SU-DHL-6 (cell line): ENCODE measurements at regions not wholly inside any gene's neighbourhood (a gene's known extent, or its start where the extent isn't known, plus 50 kb on each side); places are given as distances from the start of the nearest gene placed in this dataset.

Experiments
- H2AFZ ChIP-seq: fragments of 200-600 bp; sonication (generic); 2 replicates; pipeline ENCODE4 v1.6.1; 2014; ENCODE audit warnings: low read depth, mild to moderate bottlenecking, moderate library complexity, mixed read lengths, antibody characterized with exemption, low read length; ENCODE audit not compliant: severe bottlenecking
- H3F3A ChIP-seq: fragments of 200-600 bp; shearing (Covaris generic); 2 replicates; pipeline ENCODE4 v1.6.0; 2016; ENCODE audit warnings: antibody characterized with exemption, mild to moderate bottlenecking; ENCODE audit not compliant: insufficient read depth
- H3K27ac ChIP-seq: fragments of 200-600 bp; sonication (generic); 2 replicates; pipeline ENCODE4 v1.5.1; 2016; ENCODE audit warnings: low read depth, mild to moderate bottlenecking, low read length, moderate library complexity, mixed read lengths
- H3K27me3 ChIP-seq: fragments of 200-600 bp; sonication (generic), shearing (Covaris generic); 2 replicates; pipeline ENCODE4 v1.6.0; 2014; ENCODE audit warnings: mild to moderate bottlenecking, low read length
- H3K36me3 ChIP-seq: fragments of 200-600 bp; sonication (generic); 2 replicates; pipeline ENCODE4 v1.6.1; 2014; ENCODE audit warnings: mild to moderate bottlenecking, low read length, mixed read lengths
- H3K4me2 ChIP-seq: fragments of 300-600, 200-600 bp; shearing (Covaris generic), sonication (generic); 2 replicates; pipeline ENCODE4 v1.6.0; 2014; ENCODE audit warnings: low read length, low read depth, mild to moderate bottlenecking; ENCODE audit not compliant: poor library complexity, severe bottlenecking
- H3K4me3 ChIP-seq: fragments of 200-600 bp; sonication (generic); 2 replicates; pipeline ENCODE4 v1.5.1; 2014; ENCODE audit warnings: antibody characterized with exemption, low read length, mild to moderate bottlenecking, mixed read lengths; ENCODE audit not compliant: insufficient read depth, poor library complexity, severe bottlenecking
- H3K79me2 ChIP-seq: fragments of 200-600 bp; sonication (generic); 2 replicates; pipeline ENCODE4 v1.6.1; 2014; ENCODE audit warnings: mild to moderate bottlenecking, low read length, moderate library complexity; ENCODE audit not compliant: insufficient read depth
- H3K9ac ChIP-seq: fragments of 200-600 bp; sonication (generic); 2 replicates; pipeline ENCODE4 v1.7.0; 2014; ENCODE audit warnings: mild to moderate bottlenecking, low read length
- H3K9me2 ChIP-seq: fragments of 200-600 bp; sonication (generic); replicated peaks from 2 replicates; pipeline ENCODE4 v1.6.1; 2014; ENCODE audit warnings: low read length; ENCODE audit not compliant: insufficient read depth
- H3K9me3 ChIP-seq: fragments of 200-600 bp; sonication (generic); 2 replicates; pipeline ENCODE4 v1.6.1; 2014; ENCODE audit warnings: low read length, mixed read lengths; ENCODE audit not compliant: insufficient read depth
- H4K20me1 ChIP-seq: fragments of 200-600 bp; sonication (generic); 2 replicates; pipeline ENCODE4 v1.6.1; 2014; ENCODE audit warnings: low read depth, mild to moderate bottlenecking, antibody characterized with exemption, low read length, moderate library complexity, mixed read lengths
- EZH2phosphoT487 ChIP-seq: fragments of 200-600 bp; sonication (generic), shearing (Covaris generic); conservative IDR thresholded peaks from 2 replicates; pipeline ENCODE4 v1.6.1; 2018; ENCODE audit warnings: mild to moderate bottlenecking, antibody characterized with exemption, low read length, moderate library complexity, mixed read lengths
- TF ChIP-seq, protein P1 (sequence below): fragments of 200-600 bp; sonication (generic); IDR thresholded peaks from one replicate; pipeline ENCODE4 v1.5.1; 2017; ENCODE audit warnings: antibody characterized with exemption, mild to moderate bottlenecking, low read length, moderate library complexity; ENCODE audit not compliant: insufficient read depth, poor library complexity, severe bottlenecking

DNA sequence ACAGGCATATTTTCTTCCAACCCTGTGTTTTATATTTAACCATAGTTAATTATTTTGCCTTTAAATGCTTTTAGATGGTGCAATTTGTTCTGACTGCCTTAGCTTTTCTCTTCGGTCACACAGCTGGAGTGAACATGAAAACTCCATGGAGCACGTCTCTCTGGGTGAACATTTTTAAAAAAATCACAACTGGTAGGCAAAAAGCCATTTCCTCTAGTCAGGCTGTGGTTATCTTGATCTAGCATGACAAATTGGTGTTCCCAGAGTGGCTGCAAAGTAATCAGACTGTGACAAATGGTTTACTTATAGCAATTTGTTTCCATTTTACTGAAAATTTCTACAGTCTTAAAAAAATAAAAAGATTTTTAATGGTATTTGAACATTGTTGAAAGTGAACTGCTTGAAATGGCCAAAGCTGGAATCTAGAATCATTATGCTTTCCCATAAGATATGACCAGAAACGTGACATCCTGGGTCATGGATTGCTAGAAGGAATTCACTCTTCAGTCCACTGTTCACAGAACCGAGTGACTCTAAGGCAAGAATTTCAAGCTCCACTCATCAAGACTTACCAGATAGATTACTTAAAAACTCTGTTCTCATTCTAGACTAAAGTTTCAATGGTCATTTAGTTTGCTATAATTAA is 703.6 kb downstream of the CPS1 start:
- no peaks in the 10 kb centered on the region for H3K79me2 ChIP-seq
- TF ChIP-seq, protein P1, sequence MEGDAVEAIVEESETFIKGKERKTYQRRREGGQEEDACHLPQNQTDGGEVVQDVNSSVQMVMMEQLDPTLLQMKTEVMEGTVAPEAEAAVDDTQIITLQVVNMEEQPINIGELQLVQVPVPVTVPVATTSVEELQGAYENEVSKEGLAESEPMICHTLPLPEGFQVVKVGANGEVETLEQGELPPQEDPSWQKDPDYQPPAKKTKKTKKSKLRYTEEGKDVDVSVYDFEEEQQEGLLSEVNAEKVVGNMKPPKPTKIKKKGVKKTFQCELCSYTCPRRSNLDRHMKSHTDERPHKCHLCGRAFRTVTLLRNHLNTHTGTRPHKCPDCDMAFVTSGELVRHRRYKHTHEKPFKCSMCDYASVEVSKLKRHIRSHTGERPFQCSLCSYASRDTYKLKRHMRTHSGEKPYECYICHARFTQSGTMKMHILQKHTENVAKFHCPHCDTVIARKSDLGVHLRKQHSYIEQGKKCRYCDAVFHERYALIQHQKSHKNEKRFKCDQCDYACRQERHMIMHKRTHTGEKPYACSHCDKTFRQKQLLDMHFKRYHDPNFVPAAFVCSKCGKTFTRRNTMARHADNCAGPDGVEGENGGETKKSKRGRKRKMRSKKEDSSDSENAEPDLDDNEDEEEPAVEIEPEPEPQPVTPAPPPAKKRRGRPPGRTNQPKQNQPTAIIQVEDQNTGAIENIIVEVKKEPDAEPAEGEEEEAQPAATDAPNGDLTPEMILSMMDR, result no peak
- TF ChIP-seq EZH2phosphoT487, result no peak

DNA sequence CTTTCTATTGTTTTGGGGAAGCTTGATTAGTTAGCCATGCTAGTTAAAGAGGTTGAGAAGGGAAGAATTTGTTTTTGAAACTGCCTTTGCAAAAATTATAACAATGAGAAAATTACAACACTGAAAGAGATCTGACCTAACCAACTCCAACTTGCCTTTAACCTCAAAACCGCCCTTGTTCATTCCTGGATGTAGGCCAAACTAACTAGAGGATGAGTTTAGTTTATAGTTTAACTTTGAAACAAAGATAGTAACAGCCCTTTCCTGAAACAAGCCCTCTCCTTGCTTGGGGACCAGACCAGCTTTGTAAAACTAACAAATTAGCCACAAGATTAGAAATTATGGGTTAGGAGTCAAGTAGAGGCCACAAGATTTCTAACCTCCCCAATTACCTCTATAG is 713.9 kb downstream of the CPS1 start:
- Histone ChIP-seq H3K36me3 (no peaks in the 10 kb centered on the region), H3K4me2 (no peak overlapping the region), H3K27ac (no peak overlapping the region), H3K9me2 (no peaks in the 10 kb centered on the region), H3F3A (no peaks in the 10 kb centered on the region), H3K4me3 (no peak overlapping the region), H3K9me3 (no peaks in the 10 kb centered on the region), H4K20me1 (no peaks in the 10 kb centered on the region), H2AFZ (no peak overlapping the region), H3K27me3 (no peaks in the 10 kb centered on the region), H3K9ac (no peak overlapping the region), H3K79me2 (no peaks in the 10 kb centered on the region)
- no peak for TF ChIP-seq EZH2phosphoT487
- TF ChIP-seq, protein P1, result no peak

More for the DNA sequence above, 703.6 kb downstream of the CPS1 start:
- Histone ChIP-seq H3K27me3 (no peaks in the 10 kb centered on the region), H3K36me3 (no peaks in the 10 kb centered on the region), H2AFZ (no peak overlapping the region), H3F3A (no peaks in the 10 kb centered on the region), H3K9ac (no peak overlapping the region), H3K9me2 (no peaks in the 10 kb centered on the region), H3K9me3 (no peaks in the 10 kb centered on the region), H4K20me1 (no peaks in the 10 kb centered on the region), H3K4me3 (no peak overlapping the region), H3K27ac (no peak overlapping the region), H3K4me2 (no peak overlapping the region)

DNA sequence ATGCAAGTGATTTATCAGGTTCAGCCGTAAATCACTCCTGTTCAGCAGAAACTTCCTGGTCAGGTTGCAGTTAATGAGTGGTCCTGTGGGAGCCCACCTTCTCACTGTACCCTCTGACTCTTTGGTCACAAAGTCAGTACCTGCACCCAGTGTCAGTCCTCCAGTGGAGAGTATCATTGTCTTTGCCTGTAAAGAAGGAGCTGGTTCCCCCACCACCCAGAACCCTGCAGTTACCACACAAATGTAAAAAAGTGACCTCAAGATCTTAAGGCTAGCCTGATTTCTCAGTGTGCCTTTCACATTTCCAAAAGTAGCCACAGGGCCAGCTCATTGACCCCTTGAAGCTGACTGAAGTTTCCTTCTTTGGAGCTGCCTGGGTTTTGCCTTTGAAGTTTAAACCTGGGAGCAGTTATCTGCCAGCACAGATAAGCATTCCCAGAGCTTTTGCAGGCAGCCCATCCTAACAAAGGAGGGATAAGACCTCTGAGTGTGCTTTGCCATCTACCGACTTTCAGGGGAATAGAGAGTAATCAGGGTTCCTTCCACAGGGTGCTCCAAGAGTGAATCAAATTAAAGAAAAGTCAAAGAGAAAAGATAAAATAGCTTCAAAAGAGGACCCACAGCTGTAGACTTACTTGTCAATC is 725.2 kb downstream of the CPS1 start:
- Histone ChIP-seq H3K9me2 (no peaks in the 10 kb centered on the region), H3K4me3 (no peak overlapping the region), H3F3A (no peaks in the 10 kb centered on the region), H3K27ac (no peak overlapping the region), H3K36me3 (no peaks in the 10 kb centered on the region), H3K79me2 (no peaks in the 10 kb centered on the region), H3K27me3 (no peaks in the 10 kb centered on the region), H2AFZ (no peak overlapping the region), H3K9me3 (no peaks in the 10 kb centered on the region), H3K4me2 (no peak overlapping the region), H4K20me1 (no peaks in the 10 kb centered on the region), H3K9ac (no peak overlapping the region)
- TF ChIP-seq, protein P1, result no peak
- no peak for TF ChIP-seq EZH2phosphoT487
